ENCODE measurements at regions not wholly inside any gene's neighbourhood (a gene's known extent, or its start where the extent isn't known, plus 50 kb on each side); places are given as distances from the start of the nearest gene placed in this dataset.
A peak's percentile ranks its signal among the peaks of the same experiment; 100 is the strongest.
"Not testable (repeated sequence)": the region's sequence is repeated elsewhere in the genome, so short reads cannot be mapped to it uniquely, and the experiment has no call there.

GRCh38 chr4:101651778-101652177 lies 138.8 kb upstream of the BANK1 start:
- no peak overlapping the region for H3K4me3 Mint-ChIP-seq
- ATAC-seq (no peak), DNase-seq (no peak)
- no peaks in the 10 kb centered on the region for H3K9me3 Mint-ChIP-seq
- H3K4me1 Mint-ChIP-seq (ENCODE audit: low read depth), result no peaks in the 10 kb centered on the region
- no peaks in the 10 kb centered on the region for H3K36me3 Mint-ChIP-seq (ENCODE audit: insufficient read depth)
- H3K27me3 Mint-ChIP-seq (ENCODE audit: low read depth), result peaks cover under 1% of the 10 kb centered on the region

GRCh38 chr4:101649790-101650515 lies 140.6 kb upstream of the BANK1 start:
- Mint-ChIP-seq H3K4me1 (ENCODE audit: low read depth) (no peaks in the 10 kb centered on the region), H3K27me3 (ENCODE audit: low read depth) (peaks cover 6% of the 10 kb centered on the region), H3K4me3 (no peak overlapping the region), H3K9me3 (no peaks in the 10 kb centered on the region), H3K36me3 (ENCODE audit: insufficient read depth) (no peaks in the 10 kb centered on the region)
- no peak for ATAC-seq
- DNase-seq, result no peak

GRCh38 chr4:101647710-101648034 lies 142.9 kb upstream of the BANK1 start:
- ATAC-seq, result no peak
- DNase-seq, result no peak
- Mint-ChIP-seq H3K27me3 (ENCODE audit: low read depth) (peaks cover 6% of the 10 kb centered on the region), H3K36me3 (ENCODE audit: insufficient read depth) (no peaks in the 10 kb centered on the region), H3K9me3 (no peaks in the 10 kb centered on the region), H3K4me3 (no peak overlapping the region), H3K4me1 (ENCODE audit: low read depth) (no peaks in the 10 kb centered on the region)

- DNase-seq (no peak), ATAC-seq (no peak)
- Mint-ChIP-seq H3K9me3 (no peaks in the 10 kb centered on the region), H3K4me3 (no peak overlapping the region), H3K36me3 (ENCODE audit: insufficient read depth) (no peaks in the 10 kb centered on the region), H3K4me1 (ENCODE audit: low read depth) (no peaks in the 10 kb centered on the region), H3K27me3 (ENCODE audit: low read depth) (peaks cover 6% of the 10 kb centered on the region)
Observed at GRCh38 chr4:101644516-101644915, 146.0 kb upstream of the BANK1 start.

GRCh38 chr4:101643186-101643837 lies 147.2 kb upstream of the BANK1 start:
- no peaks in the 10 kb centered on the region for H3K4me1 Mint-ChIP-seq (ENCODE audit: low read depth)
- no peak for ATAC-seq

GRCh38 chr4:101632766-101633165 lies 157.8 kb upstream of the BANK1 start:
- H3K4me1 Mint-ChIP-seq (ENCODE audit: low read depth); H3K36me3 Mint-ChIP-seq (ENCODE audit: insufficient read depth); H3K9me3 Mint-ChIP-seq; ATAC-seq; H3K4me3 Mint-ChIP-seq; DNase-seq; H3K27me3 Mint-ChIP-seq (ENCODE audit: low read depth): not testable (repeated sequence)

More at GRCh38 chr4:101643186-101643837, 147.2 kb upstream of the BANK1 start:
- H3K36me3 Mint-ChIP-seq (ENCODE audit: insufficient read depth), result no peaks in the 10 kb centered on the region
- H3K9me3 Mint-ChIP-seq, result no peaks in the 10 kb centered on the region
- H3K4me3 Mint-ChIP-seq, result no peak overlapping the region
- H3K27me3 Mint-ChIP-seq (ENCODE audit: low read depth), result peaks cover 6% of the 10 kb centered on the region
- DNase-seq, result no peak

- no peaks in the 10 kb centered on the region for H3K9me3 Mint-ChIP-seq
- H3K4me3 Mint-ChIP-seq, result no peak overlapping the region
- no peaks in the 10 kb centered on the region for H3K27me3 Mint-ChIP-seq (ENCODE audit: low read depth)
- DNase-seq (no peak), ATAC-seq (no peak)
- H3K4me1 Mint-ChIP-seq (ENCODE audit: low read depth), result no peaks in the 10 kb centered on the region
- no peaks in the 10 kb centered on the region for H3K36me3 Mint-ChIP-seq (ENCODE audit: insufficient read depth)
Observed at GRCh38 chr4:101630319-101630986, 160.1 kb upstream of the BANK1 start.

- Mint-ChIP-seq H3K27me3 (ENCODE audit: low read depth) (peaks cover 3% of the 10 kb centered on the region), H3K4me3 (no peak overlapping the region), H3K36me3 (ENCODE audit: insufficient read depth) (no peaks in the 10 kb centered on the region), H3K9me3 (no peaks in the 10 kb centered on the region), H3K4me1 (ENCODE audit: low read depth) (peaks cover 1% of the 10 kb centered on the region)
- ATAC-seq, result no peak
- DNase-seq, result no peak
Observed at GRCh38 chr4:101621120-101621519, 169.4 kb upstream of the BANK1 start.

GRCh38 chr4:101615652-101616051 lies 174.9 kb upstream of the BANK1 start:
- H3K4me3 Mint-ChIP-seq, result no peak overlapping the region
- no peaks in the 10 kb centered on the region for H3K4me1 Mint-ChIP-seq (ENCODE audit: low read depth)
- no peak for DNase-seq
- H3K36me3 Mint-ChIP-seq (ENCODE audit: insufficient read depth), result no peaks in the 10 kb centered on the region
- peaks cover 5% of the 10 kb centered on the region for H3K27me3 Mint-ChIP-seq (ENCODE audit: low read depth)
- ATAC-seq, result no peak
- no peaks in the 10 kb centered on the region for H3K9me3 Mint-ChIP-seq

- not testable (repeated sequence) for ATAC-seq; H3K9me3 Mint-ChIP-seq; H3K27me3 Mint-ChIP-seq (ENCODE audit: low read depth); H3K36me3 Mint-ChIP-seq (ENCODE audit: insufficient read depth); H3K4me1 Mint-ChIP-seq (ENCODE audit: low read depth); H3K4me3 Mint-ChIP-seq; DNase-seq
Observed at GRCh38 chr4:101606989-101607388, 183.5 kb upstream of the BANK1 start.

GRCh38 chr4:101604976-101605375 lies 185.6 kb upstream of the BANK1 start:
- no peak for DNase-seq
- peaks cover 8% of the 10 kb centered on the region for H3K9me3 Mint-ChIP-seq
- no peaks in the 10 kb centered on the region for H3K36me3 Mint-ChIP-seq (ENCODE audit: insufficient read depth)
- H3K4me3 Mint-ChIP-seq, result no peak overlapping the region
- no peaks in the 10 kb centered on the region for H3K4me1 Mint-ChIP-seq (ENCODE audit: low read depth)
- no peaks in the 10 kb centered on the region for H3K27me3 Mint-ChIP-seq (ENCODE audit: low read depth)
- no peak for ATAC-seq

GRCh38 chr4:101600287-101600686 lies 190.2 kb upstream of the BANK1 start:
- Mint-ChIP-seq H3K27me3 (ENCODE audit: low read depth) (no peaks in the 10 kb centered on the region), H3K4me1 (ENCODE audit: low read depth) (no peaks in the 10 kb centered on the region), H3K9me3 (no peaks in the 10 kb centered on the region), H3K4me3 (no peak overlapping the region), H3K36me3 (ENCODE audit: insufficient read depth) (no peaks in the 10 kb centered on the region)
- ATAC-seq (no peak), DNase-seq (no peak)

GRCh38 chr4:101599620-101600019 lies 190.9 kb upstream of the BANK1 start:
- no peak for DNase-seq
- H3K27me3 Mint-ChIP-seq (ENCODE audit: low read depth), result no peaks in the 10 kb centered on the region

GRCh38 chr4:101596781-101597552 lies 193.6 kb upstream of the BANK1 start:
- H3K4me1 Mint-ChIP-seq (ENCODE audit: low read depth), result no peaks in the 10 kb centered on the region
- no peaks in the 10 kb centered on the region for H3K36me3 Mint-ChIP-seq (ENCODE audit: insufficient read depth)
- DNase-seq (peak; percentile 15), ATAC-seq (no peak)
- H3K4me3 Mint-ChIP-seq, result no peak overlapping the region
- no peaks in the 10 kb centered on the region for H3K27me3 Mint-ChIP-seq (ENCODE audit: low read depth)
- no peaks in the 10 kb centered on the region for H3K9me3 Mint-ChIP-seq

More at GRCh38 chr4:101599620-101600019, 190.9 kb upstream of the BANK1 start:
- H3K9me3 Mint-ChIP-seq, result no peaks in the 10 kb centered on the region
- ATAC-seq, result peak in 1 of 2 donors; percentile 35
- no peaks in the 10 kb centered on the region for H3K4me1 Mint-ChIP-seq (ENCODE audit: low read depth)
- H3K36me3 Mint-ChIP-seq (ENCODE audit: insufficient read depth), result no peaks in the 10 kb centered on the region
- H3K4me3 Mint-ChIP-seq, result no peak overlapping the region
